ENCODE measurements at regions not wholly inside any gene's neighbourhood (a gene's known extent, or its start where the extent isn't known, plus 50 kb on each side); places are given as distances from the start of the nearest gene placed in this dataset.
"Not testable (repeated sequence)": the region's sequence is repeated elsewhere in the genome, so short reads cannot be mapped to it uniquely, and the experiment has no call there.

- DNase-seq, result no peak
Observed at GRCh38 chr13:73661687-73662425, 472.3 kb downstream of the KLF12 start.

- no peak for DNase-seq
Observed at GRCh38 chr13:73661066-73661465, 473.1 kb downstream of the KLF12 start.

- no peak for DNase-seq
Observed at GRCh38 chr13:73658639-73659038, 475.6 kb downstream of the KLF12 start.

GRCh38 chr13:73657821-73658540 is 476.2 kb downstream of the KLF12 start:
- no peak for DNase-seq

- DNase-seq, result no peak
Observed at GRCh38 chr13:73656863-73657262, 477.3 kb downstream of the KLF12 start.

- DNase-seq, result no peak
Observed at GRCh38 chr13:73653688-73654087, 480.5 kb downstream of the KLF12 start.

- DNase-seq, result no peak
Observed at GRCh38 chr13:73647417-73647816, 486.8 kb downstream of the KLF12 start.

- DNase-seq, result not testable (repeated sequence)
Observed at GRCh38 chr13:73640476-73641179, 493.6 kb downstream of the KLF12 start.

GRCh38 chr13:73635166-73635787 is 498.9 kb downstream of the KLF12 start:
- no peak for DNase-seq

GRCh38 chr13:73633817-73634460 is 500.3 kb downstream of the KLF12 start:
- DNase-seq, result no peak

GRCh38 chr13:73631411-73631810 is 502.8 kb downstream of the KLF12 start:
- DNase-seq, result no peak

- DNase-seq, result peak in 1 of 2 donors; percentile 6
Observed at GRCh38 chr13:73625562-73626339, 508.5 kb downstream of the KLF12 start.

GRCh38 chr13:73623281-73623680 is 510.9 kb downstream of the KLF12 start:
- no peak for DNase-seq

- no peak for DNase-seq
Observed at GRCh38 chr13:73622381-73622780, 511.8 kb downstream of the KLF12 start.

GRCh38 chr13:73618275-73618865 is 515.8 kb downstream of the KLF12 start:
- DNase-seq, result no peak

- DNase-seq, result no peak
Observed at GRCh38 chr13:73616861-73617260, 517.3 kb downstream of the KLF12 start.

- DNase-seq, result no peak
Observed at GRCh38 chr13:73610799-73611592, 523.2 kb downstream of the KLF12 start.

GRCh38 chr13:73608711-73609485 is 525.3 kb downstream of the KLF12 start:
- DNase-seq, result no peak

- no peak for DNase-seq
Observed at GRCh38 chr13:73608157-73608516, 526.1 kb downstream of the KLF12 start.
